Caco-2 (cell line): ENCODE measurements at regions not wholly inside any gene's neighbourhood (a gene's known extent, or its start where the extent isn't known, plus 50 kb on each side); places are given as distances from the start of the nearest gene placed in this dataset.

Experiments
- BruUV-seq: library from RNA; stranded (reverse); fragments of 400-500 nt; replicated peaks from 2 replicates; lab custom pipeline; 2021; lab: Mats Ljungman, UMichigan
- CTCF ChIA-PET: fragments of 300-600 bp; sonication (Branson Sonifier 250); formaldehyde crosslinking; loops from one replicate; lab custom pipeline; 2022; ENCODE audit warnings: antibody characterized with exemption; lab: Charles Lee
- POLR2A ChIA-PET: fragments of 300-600 bp; sonication (Branson Sonifier 250); formaldehyde crosslinking; loops from one replicate; lab custom pipeline; 2022; ENCODE audit warnings: antibody characterized with exemption; lab: Charles Lee
- DNase-seq, 2 experiments: peaks; one replicate each; pipeline versions ENCODE4 v3.0.0 to v3.0.0-alpha.2; 2020 to 2022
- H3K27me3 ChIP-seq: replicated peaks from 2 replicates; pipeline ENCODE4 v1.6.0; 2011; ENCODE audit warnings: low read length; ENCODE audit not compliant: control insufficient read depth, insufficient read depth
- H3K36me3 ChIP-seq: 2 replicates; pipeline ENCODE4 v1.5.1; 2011; ENCODE audit warnings: low read length; ENCODE audit not compliant: control insufficient read depth, insufficient read depth
- H3K4me1 ChIP-seq: fragments of 250-450 bp; sonication (Bioruptor Pico); 2 replicates; pipeline ENCODE4 v1.5.1; 2020; ENCODE audit warnings: mild to moderate bottlenecking
- H3K4me3 ChIP-seq: 2 replicates; pipeline ENCODE4 v1.5.1; 2011; ENCODE audit warnings: low read depth, mild to moderate bottlenecking, control low read depth, low read length
- H3K9me3 ChIP-seq: fragments of 250-450 bp; sonication (Bioruptor Pico); 2 replicates; pipeline ENCODE4 v1.5.1; 2020; ENCODE audit warnings: mild to moderate bottlenecking, moderate library complexity
- H3K27ac Mint-ChIP-seq: one replicate; pipeline ENCODE4 v1.8.0; 2022; ENCODE audit warnings: mixed read lengths; ENCODE audit not compliant: unreplicated experiment
- H3K27me3 Mint-ChIP-seq: one replicate; pipeline ENCODE4 v1.8.0; 2022; ENCODE audit warnings: mixed read lengths; ENCODE audit not compliant: insufficient read depth, unreplicated experiment
- H3K36me3 Mint-ChIP-seq: one replicate; pipeline ENCODE4 v1.8.0; 2022; ENCODE audit warnings: mild to moderate bottlenecking, mixed read lengths; ENCODE audit not compliant: insufficient read depth, unreplicated experiment
- H3K4me1 Mint-ChIP-seq: one replicate; pipeline ENCODE4 v1.8.0; 2022; ENCODE audit warnings: low read depth, mixed read lengths; ENCODE audit not compliant: unreplicated experiment
- H3K4me3 Mint-ChIP-seq: one replicate; pipeline ENCODE4 v1.8.0; 2022; ENCODE audit warnings: mild to moderate bottlenecking, moderate library complexity, mixed read lengths; ENCODE audit not compliant: unreplicated experiment
- H3K9me3 Mint-ChIP-seq: one replicate; pipeline ENCODE4 v1.8.0; 2022; ENCODE audit warnings: mixed read lengths; ENCODE audit not compliant: unreplicated experiment
- intact Hi-C: fragments of 100-400 bp; cut with micrococcal nuclease; formaldehyde crosslinking; loops from one replicate; pipeline ENCODE4 v1.10.0; 2022; ENCODE audit not compliant: unreplicated experiment
- TF ChIP-seq, protein P1 (sequence below), 2 experiments: fragments of 200-600 bp in 1 of 2; IDR thresholded peaks; 1 replicate in 1 of 2; 2 replicates in 1 of 2; pipeline versions ENCODE4 v1.5.1 to v1.8.0; 2011 to 2022; ENCODE audit warnings: antibody characterized with exemption in 1 of 2, control low read depth in 1 of 2, inconsistent platforms in 1 of 2, low read depth in 1 of 2, low read length in 1 of 2, mild to moderate bottlenecking in 1 of 2, moderate library complexity in 1 of 2; ENCODE audit not compliant: insufficient read depth in 1 of 2, severe bottlenecking in 1 of 2, unreplicated experiment in 1 of 2

DNA sequence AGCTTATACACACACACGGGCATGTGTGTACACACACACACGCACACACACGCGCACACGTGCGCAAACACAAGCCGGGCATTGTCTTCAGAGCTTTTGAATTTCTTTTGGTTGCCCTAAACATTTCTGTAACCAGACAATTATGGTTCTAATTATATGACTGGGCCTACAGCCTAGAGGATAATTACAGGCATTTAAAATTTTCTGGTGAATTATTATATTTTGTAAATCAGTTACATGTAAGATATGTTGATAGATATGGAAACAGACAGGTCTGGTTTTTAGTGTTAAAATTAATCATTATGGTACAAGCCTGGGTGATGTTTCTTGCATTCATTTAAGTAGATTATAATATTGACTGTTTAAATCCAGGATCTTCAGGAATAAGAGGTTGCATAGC is 1120.5 kb downstream of the ADGRL3 start:
- H3K27me3 Mint-ChIP-seq, result no peaks in the 10 kb centered on the region
- ChIA-PET POLR2A (no interaction called here), CTCF (no interaction called here)
- no peaks in the 10 kb centered on the region for H3K4me1 Mint-ChIP-seq
- no peaks in the 10 kb centered on the region for H3K27me3 ChIP-seq
- intact Hi-C loops, result no loop called here
- no peaks in the 10 kb centered on the region for H3K36me3 Mint-ChIP-seq
- BruUV-seq, result no TSS peak
- no peak overlapping the region for H3K4me3 Mint-ChIP-seq
- no peak for DNase-seq
- TF ChIP-seq, protein P1, sequence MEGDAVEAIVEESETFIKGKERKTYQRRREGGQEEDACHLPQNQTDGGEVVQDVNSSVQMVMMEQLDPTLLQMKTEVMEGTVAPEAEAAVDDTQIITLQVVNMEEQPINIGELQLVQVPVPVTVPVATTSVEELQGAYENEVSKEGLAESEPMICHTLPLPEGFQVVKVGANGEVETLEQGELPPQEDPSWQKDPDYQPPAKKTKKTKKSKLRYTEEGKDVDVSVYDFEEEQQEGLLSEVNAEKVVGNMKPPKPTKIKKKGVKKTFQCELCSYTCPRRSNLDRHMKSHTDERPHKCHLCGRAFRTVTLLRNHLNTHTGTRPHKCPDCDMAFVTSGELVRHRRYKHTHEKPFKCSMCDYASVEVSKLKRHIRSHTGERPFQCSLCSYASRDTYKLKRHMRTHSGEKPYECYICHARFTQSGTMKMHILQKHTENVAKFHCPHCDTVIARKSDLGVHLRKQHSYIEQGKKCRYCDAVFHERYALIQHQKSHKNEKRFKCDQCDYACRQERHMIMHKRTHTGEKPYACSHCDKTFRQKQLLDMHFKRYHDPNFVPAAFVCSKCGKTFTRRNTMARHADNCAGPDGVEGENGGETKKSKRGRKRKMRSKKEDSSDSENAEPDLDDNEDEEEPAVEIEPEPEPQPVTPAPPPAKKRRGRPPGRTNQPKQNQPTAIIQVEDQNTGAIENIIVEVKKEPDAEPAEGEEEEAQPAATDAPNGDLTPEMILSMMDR (IDR thresholded peaks at IDR 0.05; ENCODE audit: insufficient read depth in 1 of 2, low read depth in 1 of 2, low read length in 1 of 2, severe bottlenecking in 1 of 2, unreplicated experiment in 1 of 2), result no peak
- no peaks in the 10 kb centered on the region for H3K9me3 ChIP-seq
- H3K4me3 ChIP-seq, result no peak overlapping the region
- no peaks in the 10 kb centered on the region for H3K9me3 Mint-ChIP-seq
- H3K27ac Mint-ChIP-seq, result no peak overlapping the region
- no peaks in the 10 kb centered on the region for H3K4me1 ChIP-seq
- no peaks in the 10 kb centered on the region for H3K36me3 ChIP-seq

DNA sequence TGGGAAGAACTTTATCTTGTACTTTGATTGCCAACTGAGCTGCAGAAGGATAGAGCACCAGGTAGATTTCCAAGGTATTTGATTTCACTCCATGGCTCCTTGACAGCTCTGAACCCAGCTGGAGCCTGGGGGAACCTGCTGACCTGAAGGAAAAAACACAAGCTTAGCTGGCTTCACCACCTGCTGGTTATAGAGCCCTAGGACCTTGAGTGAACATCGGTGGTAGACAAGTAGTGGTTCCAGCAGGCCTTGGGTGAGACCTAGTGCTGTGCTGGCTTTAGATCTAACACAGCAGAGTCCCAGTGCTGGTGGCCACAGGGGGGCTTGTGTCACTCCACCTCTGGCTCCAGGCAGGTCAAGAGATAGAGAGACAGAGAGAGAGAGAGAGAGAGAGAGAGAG is 1102.6 kb downstream of the ADGRL3 start:
- ChIA-PET POLR2A (no interaction called here), CTCF (no interaction called here)
- H3K27me3 ChIP-seq, result no peaks in the 10 kb centered on the region
- Mint-ChIP-seq H3K27ac (no peak overlapping the region), H3K27me3 (no peaks in the 10 kb centered on the region), H3K9me3 (no peaks in the 10 kb centered on the region), H3K4me1 (no peaks in the 10 kb centered on the region), H3K36me3 (no peaks in the 10 kb centered on the region), H3K4me3 (no peak overlapping the region)
- TF ChIP-seq, protein P1 (IDR thresholded peaks at IDR 0.05; ENCODE audit: insufficient read depth in 1 of 2, low read depth in 1 of 2, low read length in 1 of 2, severe bottlenecking in 1 of 2, unreplicated experiment in 1 of 2), result no peak
- H3K36me3 ChIP-seq, result no peaks in the 10 kb centered on the region
- no peaks in the 10 kb centered on the region for H3K4me1 ChIP-seq
- H3K4me3 ChIP-seq, result no peak overlapping the region
- intact Hi-C loops, result no loop called here
- H3K9me3 ChIP-seq, result peaks cover 3% of the 10 kb centered on the region
- no peak for DNase-seq
- no TSS peak for BruUV-seq

DNA sequence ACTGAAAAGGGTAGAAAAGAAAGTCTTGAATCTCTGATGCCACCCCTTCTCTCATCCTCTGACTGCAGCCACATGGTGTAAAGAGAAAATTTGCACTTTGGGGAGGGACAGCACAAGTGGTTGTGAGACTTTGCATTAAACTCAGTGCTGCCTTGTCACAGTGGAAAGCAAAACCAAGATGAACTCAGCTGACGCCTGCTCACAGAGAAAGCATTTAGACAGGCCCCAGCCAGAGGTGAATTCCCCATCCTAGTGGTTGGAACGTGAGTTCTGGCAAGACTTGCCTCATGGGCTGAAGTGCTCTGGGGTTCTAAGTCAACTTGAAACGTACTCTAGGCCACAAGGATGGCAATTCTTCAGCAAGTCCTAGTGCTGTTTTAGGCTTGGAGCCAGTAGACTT is 1101.4 kb downstream of the ADGRL3 start:
- no peaks in the 10 kb centered on the region for H3K27me3 Mint-ChIP-seq
- no peaks in the 10 kb centered on the region for H3K27me3 ChIP-seq
- BruUV-seq, result no TSS peak
- TF ChIP-seq, protein P1 (IDR thresholded peaks at IDR 0.05; ENCODE audit: insufficient read depth in 1 of 2, low read depth in 1 of 2, low read length in 1 of 2, severe bottlenecking in 1 of 2, unreplicated experiment in 1 of 2), result no peak
- no peaks in the 10 kb centered on the region for H3K9me3 Mint-ChIP-seq
- no peaks in the 10 kb centered on the region for H3K4me1 Mint-ChIP-seq
- H3K27ac Mint-ChIP-seq, result no peak overlapping the region
- H3K9me3 ChIP-seq, result no peaks in the 10 kb centered on the region
- H3K4me3 Mint-ChIP-seq, result no peak overlapping the region
- ChIA-PET CTCF (no interaction called here), POLR2A (no interaction called here)
- H3K36me3 ChIP-seq, result no peaks in the 10 kb centered on the region
- no peaks in the 10 kb centered on the region for H3K4me1 ChIP-seq
- no peak for DNase-seq
- no peaks in the 10 kb centered on the region for H3K36me3 Mint-ChIP-seq
- intact Hi-C loops, result no loop called here
- H3K4me3 ChIP-seq, result no peak overlapping the region
